ENCODE measurements at regions not wholly inside any gene's neighbourhood (a gene's known extent, or its start where the extent isn't known, plus 50 kb on each side); places are given as distances from the start of the nearest gene placed in this dataset.

GRCh38 chr2:195122653-195123052, 534.4 kb upstream of the SLC39A10 start:
- H3K27me3 ChIP-seq (ENCODE audit: low read depth, low read length), result no peaks in the 10 kb centered on the region
- H2AFZ ChIP-seq (ENCODE audit: low read depth, low read length), result no peak overlapping the region
- no peaks in the 10 kb centered on the region for H3K9me3 ChIP-seq (ENCODE audit: insufficient read depth, low read length)
- H3K4me3 ChIP-seq (ENCODE audit: low read length), result no peak overlapping the region
- H3K4me2 ChIP-seq (ENCODE audit: low read length), result no peak overlapping the region
- no peaks in the 10 kb centered on the region for H3K36me3 ChIP-seq (replicated peaks; ENCODE audit: low read depth, low read length)
- H4K20me1 ChIP-seq (ENCODE audit: insufficient read depth, low read length), result no peaks in the 10 kb centered on the region
- no peak overlapping the region for H3K27ac ChIP-seq (ENCODE audit: low read length)
- H3K9ac ChIP-seq (ENCODE audit: low read length), result no peak overlapping the region
- H3K4me1 ChIP-seq (ENCODE audit: low read length), result no peaks in the 10 kb centered on the region
- H3K79me2 ChIP-seq (ENCODE audit: low read length), result no peaks in the 10 kb centered on the region
- TF ChIP-seq EZH2phosphoT487 (IDR thresholded peaks at IDR 0.05; ENCODE audit: low read depth) (no peak), CTCF (IDR thresholded peaks at IDR 0.05; ENCODE audit: low read depth, low read length) (no peak)

DNA sequence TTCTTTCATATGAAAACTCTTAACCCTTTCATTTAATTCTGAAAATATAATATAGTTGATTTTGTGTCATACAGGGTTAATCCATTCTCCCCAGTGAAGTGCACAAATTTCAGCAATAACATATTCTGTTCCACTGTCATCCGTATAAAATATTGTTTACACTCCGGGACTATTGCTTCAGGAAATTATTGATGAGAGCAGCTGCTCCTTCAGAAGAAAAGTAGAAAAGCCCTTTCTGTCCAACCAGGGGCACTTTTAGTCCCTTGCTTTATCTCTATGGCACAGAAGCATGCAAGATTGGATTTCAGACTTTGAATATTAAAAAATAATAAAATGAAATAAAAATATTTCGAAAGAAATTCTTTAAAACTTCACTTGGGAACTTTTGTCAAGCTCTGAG, 535.7 kb upstream of the SLC39A10 start:
- Histone ChIP-seq H4K20me1 (ENCODE audit: insufficient read depth, low read length) (no peaks in the 10 kb centered on the region), H3K9ac (ENCODE audit: low read length) (no peak overlapping the region), H3K27me3 (ENCODE audit: low read depth, low read length) (no peaks in the 10 kb centered on the region), H3K27ac (ENCODE audit: low read length) (no peak overlapping the region), H2AFZ (ENCODE audit: low read depth, low read length) (no peak overlapping the region), H3K4me2 (ENCODE audit: low read length) (no peak overlapping the region), H3K79me2 (ENCODE audit: low read length) (no peaks in the 10 kb centered on the region), H3K4me3 (ENCODE audit: low read length) (no peak overlapping the region), H3K36me3 (replicated peaks; ENCODE audit: low read depth, low read length) (no peaks in the 10 kb centered on the region), H3K9me3 (ENCODE audit: insufficient read depth, low read length) (no peaks in the 10 kb centered on the region), H3K4me1 (ENCODE audit: low read length) (no peaks in the 10 kb centered on the region)
- TF ChIP-seq CTCF (IDR thresholded peaks at IDR 0.05; ENCODE audit: low read depth, low read length), result no peak
- TF ChIP-seq EZH2phosphoT487 (IDR thresholded peaks at IDR 0.05; ENCODE audit: low read depth), result no peak

GRCh38 chr2:195119231-195119630, 537.8 kb upstream of the SLC39A10 start:
- Histone ChIP-seq H3K79me2 (ENCODE audit: low read length) (no peaks in the 10 kb centered on the region), H2AFZ (ENCODE audit: low read depth, low read length) (no peak overlapping the region), H3K4me1 (ENCODE audit: low read length) (no peaks in the 10 kb centered on the region), H3K4me3 (ENCODE audit: low read length) (no peak overlapping the region), H3K9ac (ENCODE audit: low read length) (no peak overlapping the region), H3K27me3 (ENCODE audit: low read depth, low read length) (no peaks in the 10 kb centered on the region), H4K20me1 (ENCODE audit: insufficient read depth, low read length) (no peaks in the 10 kb centered on the region), H3K9me3 (ENCODE audit: insufficient read depth, low read length) (no peaks in the 10 kb centered on the region), H3K27ac (ENCODE audit: low read length) (no peak overlapping the region), H3K36me3 (replicated peaks; ENCODE audit: low read depth, low read length) (no peaks in the 10 kb centered on the region), H3K4me2 (ENCODE audit: low read length) (no peak overlapping the region)
- TF ChIP-seq CTCF (IDR thresholded peaks at IDR 0.05; ENCODE audit: low read depth, low read length), result no peak
- no peak for TF ChIP-seq EZH2phosphoT487 (IDR thresholded peaks at IDR 0.05; ENCODE audit: low read depth)

GRCh38 chr2:195118276-195118675, 538.8 kb upstream of the SLC39A10 start:
- Histone ChIP-seq H3K4me2 (ENCODE audit: low read length) (no peak overlapping the region), H3K27ac (ENCODE audit: low read length) (no peak overlapping the region), H3K4me1 (ENCODE audit: low read length) (no peaks in the 10 kb centered on the region), H3K9ac (ENCODE audit: low read length) (no peak overlapping the region), H3K9me3 (ENCODE audit: insufficient read depth, low read length) (no peaks in the 10 kb centered on the region), H3K4me3 (ENCODE audit: low read length) (no peak overlapping the region), H4K20me1 (ENCODE audit: insufficient read depth, low read length) (no peaks in the 10 kb centered on the region), H3K36me3 (replicated peaks; ENCODE audit: low read depth, low read length) (no peaks in the 10 kb centered on the region), H3K27me3 (ENCODE audit: low read depth, low read length) (no peaks in the 10 kb centered on the region), H2AFZ (ENCODE audit: low read depth, low read length) (no peak overlapping the region), H3K79me2 (ENCODE audit: low read length) (no peaks in the 10 kb centered on the region)
- no peak for TF ChIP-seq CTCF (IDR thresholded peaks at IDR 0.05; ENCODE audit: low read depth, low read length)
